T-cell (primary cell): ENCODE measurements at regions not wholly inside any gene's neighbourhood (a gene's known extent, or its start where the extent isn't known, plus 50 kb on each side); places are given as distances from the start of the nearest gene placed in this dataset.
"Not testable (repeated sequence)": the region's sequence is repeated elsewhere in the genome, so short reads cannot be mapped to it uniquely, and the experiment has no call there.

Experiments used
- ATAC-seq, 4 experiments: fragments of 200-7000 bp in 3 of 4; fragments of 150-1000 bp in 1 of 4; cut with Tn5 transposase; replicated peaks in 1 of 4; 1 replicate in 3 of 4; 2 replicates in 1 of 4; pipeline ENCODE4 v1.10.0; 2021; ENCODE audit warnings: moderate library complexity in 3 of 4, mild to moderate bottlenecking in 2 of 4, moderate number of reproducible peaks in 1 of 4
- CTCF ChIA-PET, 2 donors: fragments of 300-600 bp; sonication (Branson Sonifier 250); formaldehyde crosslinking; loops; one replicate each; lab custom pipeline; 2022; ENCODE audit warnings: antibody characterized with exemption in 2 of 2; lab: Charles Lee
- POLR2A ChIA-PET, 2 donors: fragments of 300-600 bp; sonication (Branson Sonifier 250); formaldehyde crosslinking; loops; one replicate each; lab custom pipeline; 2022; ENCODE audit warnings: antibody characterized with exemption in 2 of 2; lab: Charles Lee
- DNase-seq, 35 experiments: peaks; one replicate each; pipeline versions ENCODE4 v3.0.0 to v3.0.0-alpha.2; 2013 to 2023
- H3K27ac ChIP-seq: one replicate; pipeline ENCODE4 v1.5.1; 2013; ENCODE audit warnings: low read length
- H3K27me3 ChIP-seq, 2 experiments: replicated peaks in 1 of 2; 1 replicate in 1 of 2; 2 replicates in 1 of 2; pipeline versions ENCODE4 v1.6.1 to v1.7.0; 2013; ENCODE audit warnings: low read length in 1 of 2, mixed read lengths in 1 of 2; ENCODE audit not compliant: control insufficient read depth in 2 of 2, insufficient read depth in 2 of 2; ENCODE audit errors: extremely low read depth in 1 of 2
- H3K36me3 ChIP-seq, 2 donors: 1 replicate in 1 of 2; 2 replicates in 1 of 2; pipeline versions ENCODE4 v1.6.1 to v1.7.0; 2013; ENCODE audit warnings: low read length in 1 of 2; ENCODE audit not compliant: control insufficient read depth in 2 of 2, insufficient read depth in 1 of 2; ENCODE audit errors: extremely low read depth in 1 of 2
- H3K4me1 ChIP-seq, 2 experiments: 1 replicate in 1 of 2; 2 replicates in 1 of 2; pipeline versions ENCODE4 v1.6.1 to v1.7.0; 2013; ENCODE audit warnings: low read length in 2 of 2, mixed read lengths in 1 of 2; ENCODE audit not compliant: insufficient read depth in 2 of 2, control insufficient read depth in 1 of 2; ENCODE audit errors: extremely low read depth in 1 of 2
- H3K4me3 ChIP-seq, 2 donors: 1 replicate in 1 of 2; 2 replicates in 1 of 2; pipeline versions ENCODE4 v1.5.1 to v1.7.0; 2013; ENCODE audit warnings: mild to moderate bottlenecking in 2 of 2, low read length in 1 of 2, moderate library complexity in 1 of 2; ENCODE audit not compliant: control insufficient read depth in 1 of 2; ENCODE audit errors: extremely low read depth in 1 of 2
- H3K9me3 ChIP-seq: 2 replicates; pipeline ENCODE4 v1.7.0; 2013
- H3K27ac Mint-ChIP-seq, 2 donors: one replicate each; pipeline ENCODE4 v1.8.0; 2020 to 2021; ENCODE audit warnings: mild to moderate bottlenecking in 2 of 2, mixed read lengths in 2 of 2
- H3K27me3 Mint-ChIP-seq, 2 donors: one replicate each; pipeline ENCODE4 v1.8.0; 2021 to 2022; ENCODE audit warnings: mixed read lengths in 2 of 2
- H3K36me3 Mint-ChIP-seq: one replicate; pipeline ENCODE4 v1.8.0; 2021; ENCODE audit warnings: mixed read lengths
- H3K4me1 Mint-ChIP-seq, 3 donors: one replicate each; pipeline ENCODE4 v1.8.0; 2020 to 2022; ENCODE audit warnings: mixed read lengths in 3 of 3, mild to moderate bottlenecking in 1 of 3
- H3K4me3 Mint-ChIP-seq, 3 donors: one replicate each; pipeline ENCODE4 v1.8.0; 2020 to 2022; ENCODE audit warnings: mild to moderate bottlenecking in 3 of 3, mixed read lengths in 3 of 3, moderate library complexity in 3 of 3
- H3K9me3 Mint-ChIP-seq, 3 donors: one replicate each; pipeline ENCODE4 v1.8.0; 2020 to 2022; ENCODE audit warnings: mixed read lengths in 3 of 3
- WGBS: methylation state at CpG from one replicate; pipeline ENCODE4 v1.1.5; 2013; ENCODE audit warnings: missing lambda C conversion rate; ENCODE audit not compliant: insufficient coverage; 5-methylcytosine and 5-hydroxymethylcytosine counted together

GRCh38 chr5:120124031-120124430 is 340.1 kb upstream of the PRR16 start:
- ChIA-PET POLR2A (no interaction called here), CTCF (no interaction called here)
- no peaks in the 10 kb centered on the region for H3K36me3 ChIP-seq
- no peaks in the 10 kb centered on the region for H3K9me3 ChIP-seq
- no peaks in the 10 kb centered on the region for H3K4me1 ChIP-seq
- Mint-ChIP-seq H3K9me3 (peaks cover 0 to 7% (median 3%) of the 10 kb centered on the region in 3 donors), H3K4me3 (no peak overlapping the region), H3K4me1 (no peaks in the 10 kb centered on the region), H3K27ac (no peak overlapping the region), H3K36me3 (no peaks in the 10 kb centered on the region), H3K27me3 (no peaks in the 10 kb centered on the region)
- H3K27me3 ChIP-seq = no peaks in the 10 kb centered on the region
- no peak overlapping the region for H3K27ac ChIP-seq
- ATAC-seq (no peak), DNase-seq (no peak)
- no CpG with 5 or more reads among the region's 1 CpG for WGBS
- H3K4me3 ChIP-seq = no peak overlapping the region

GRCh38 chr5:120124961-120125360 is 339.1 kb upstream of the PRR16 start:
- Histone ChIP-seq H3K27ac (no peak overlapping the region), H3K9me3 (no peaks in the 10 kb centered on the region), H3K4me1 (no peaks in the 10 kb centered on the region), H3K4me3 (no peak overlapping the region), H3K27me3 (no peaks in the 10 kb centered on the region), H3K36me3 (no peaks in the 10 kb centered on the region)
- no peaks in the 10 kb centered on the region for H3K36me3 Mint-ChIP-seq
- WGBS = 40% methylated on average over 1 of the region's 2 CpGs
- ATAC-seq = no peak
- H3K27me3 Mint-ChIP-seq = no peaks in the 10 kb centered on the region
- no peak overlapping the region for H3K4me3 Mint-ChIP-seq
- H3K4me1 Mint-ChIP-seq = no peaks in the 10 kb centered on the region
- DNase-seq = no peak
- ChIA-PET CTCF (no interaction called here), POLR2A (no interaction called here)
- no peak overlapping the region for H3K27ac Mint-ChIP-seq
- peaks cover 0 to 7% (median 3%) of the 10 kb centered on the region in 3 donors for H3K9me3 Mint-ChIP-seq

GRCh38 chr5:120132347-120132746 is 331.8 kb upstream of the PRR16 start:
- H3K9me3 ChIP-seq, H3K4me3 Mint-ChIP-seq, H3K27ac Mint-ChIP-seq, H3K27me3 ChIP-seq, H3K4me3 ChIP-seq, H3K36me3 Mint-ChIP-seq, H3K27me3 Mint-ChIP-seq, ATAC-seq, POLR2A ChIA-PET, H3K4me1 Mint-ChIP-seq, H3K4me1 ChIP-seq, H3K9me3 Mint-ChIP-seq, H3K27ac ChIP-seq, CTCF ChIA-PET, H3K36me3 ChIP-seq: not testable (repeated sequence)
- 81% methylated on average over 3 of the region's 7 CpGs for WGBS
- peak in 1 of 35 experiments; percentile 1 for DNase-seq

- ChIA-PET POLR2A (no interaction called here), CTCF (no interaction called here)
- Mint-ChIP-seq H3K4me1 (no peaks in the 10 kb centered on the region), H3K36me3 (no peaks in the 10 kb centered on the region), H3K27me3 (no peaks in the 10 kb centered on the region), H3K9me3 (peaks cover 2 to 3% (median 3%) of the 10 kb centered on the region in 3 donors), H3K4me3 (no peak overlapping the region), H3K27ac (no peak overlapping the region)
- no peak overlapping the region for H3K27ac ChIP-seq
- no peaks in the 10 kb centered on the region for H3K9me3 ChIP-seq
- no peaks in the 10 kb centered on the region for H3K4me1 ChIP-seq
- no peaks in the 10 kb centered on the region for H3K36me3 ChIP-seq
- no peak overlapping the region for H3K4me3 ChIP-seq
- no peak for ATAC-seq
- no peak for DNase-seq
- H3K27me3 ChIP-seq = no peaks in the 10 kb centered on the region
These were observed 329.2 kb upstream of the PRR16 start for GRCh38 chr5:120134944-120135343.

GRCh38 chr5:120137582-120137981 is 326.5 kb upstream of the PRR16 start:
- ChIA-PET CTCF (no interaction called here), POLR2A (no interaction called here)
- no peak overlapping the region for H3K27ac ChIP-seq
- ATAC-seq (no peak), DNase-seq (no peak)
- Mint-ChIP-seq H3K9me3 (no peaks in the 10 kb centered on the region), H3K36me3 (no peaks in the 10 kb centered on the region), H3K27ac (no peak overlapping the region), H3K4me1 (no peaks in the 10 kb centered on the region), H3K4me3 (no peak overlapping the region), H3K27me3 (no peaks in the 10 kb centered on the region)
- no peak overlapping the region for H3K4me3 ChIP-seq
- no peaks in the 10 kb centered on the region for H3K27me3 ChIP-seq
- no peaks in the 10 kb centered on the region for H3K36me3 ChIP-seq
- H3K9me3 ChIP-seq = no peaks in the 10 kb centered on the region
- H3K4me1 ChIP-seq = no peaks in the 10 kb centered on the region
- 78% methylated on average over 1 of the region's 2 CpGs for WGBS

- no CpG with 5 or more reads among the region's 2 CpGs for WGBS
- H3K4me1 ChIP-seq = no peaks in the 10 kb centered on the region
- no peaks in the 10 kb centered on the region for H3K36me3 Mint-ChIP-seq
- H3K4me3 Mint-ChIP-seq = no peak overlapping the region
- no peaks in the 10 kb centered on the region for H3K4me1 Mint-ChIP-seq
- H3K27ac ChIP-seq = no peak overlapping the region
- H3K9me3 Mint-ChIP-seq = peaks cover 0 to under 1% (median 0%) of the 10 kb centered on the region in 3 donors
- DNase-seq = no peak
- no peaks in the 10 kb centered on the region for H3K36me3 ChIP-seq
- no peaks in the 10 kb centered on the region for H3K27me3 ChIP-seq
- CTCF ChIA-PET = interaction anchor here in 1 of 2 donors (0.6 kb wide), 1 partner anchor 65 kb away, joined by 4 read pairs; no protein-coding TSS in a partner anchor
- ATAC-seq = no peak
- no peak overlapping the region for H3K4me3 ChIP-seq
- no peaks in the 10 kb centered on the region for H3K27me3 Mint-ChIP-seq
- no peaks in the 10 kb centered on the region for H3K9me3 ChIP-seq
- no peak overlapping the region for H3K27ac Mint-ChIP-seq
- POLR2A ChIA-PET = interaction anchor here (0.6 kb wide), 3 partner anchors 65 to 305 kb away, joined by 3 to 8 read pairs (median 4); no protein-coding TSS in a partner anchor
These were observed 325.1 kb upstream of the PRR16 start for GRCh38 chr5:120139039-120139438.

- peaks cover 0 to 4% (median 0%) of the 10 kb centered on the region in 3 donors for H3K9me3 Mint-ChIP-seq
- no peaks in the 10 kb centered on the region for H3K4me1 Mint-ChIP-seq
- H3K4me3 Mint-ChIP-seq = no peak overlapping the region
- H3K4me3 ChIP-seq = no peak overlapping the region
- no peak overlapping the region for H3K27ac Mint-ChIP-seq
- DNase-seq = no peak
- H3K27ac ChIP-seq = no peak overlapping the region
- no peak for ATAC-seq
- WGBS = 78% methylated on average over 1 of the region's 1 CpG
- H3K27me3 Mint-ChIP-seq = no peaks in the 10 kb centered on the region
- H3K9me3 ChIP-seq = no peaks in the 10 kb centered on the region
- CTCF ChIA-PET = no interaction called here
- no peaks in the 10 kb centered on the region for H3K36me3 ChIP-seq
- no peaks in the 10 kb centered on the region for H3K27me3 ChIP-seq
- POLR2A ChIA-PET = no interaction called here
- no peaks in the 10 kb centered on the region for H3K4me1 ChIP-seq
- no peaks in the 10 kb centered on the region for H3K36me3 Mint-ChIP-seq
These were observed 323.6 kb upstream of the PRR16 start for GRCh38 chr5:120140501-120140900.
